GM15510 (cell line): ENCODE measurements at regions not wholly inside any gene's neighbourhood (a gene's known extent, or its start where the extent isn't known, plus 50 kb on each side); places are given as distances from the start of the nearest gene placed in this dataset.

Experiments used
- POLR2A ChIP-seq: IDR thresholded peaks from 3 replicates; pipeline ENCODE4 v1.6.1; 2011; ENCODE audit warnings: borderline replicate concordance; ENCODE audit not compliant: insufficient read length; ENCODE audit errors: extremely low read depth

DNA sequence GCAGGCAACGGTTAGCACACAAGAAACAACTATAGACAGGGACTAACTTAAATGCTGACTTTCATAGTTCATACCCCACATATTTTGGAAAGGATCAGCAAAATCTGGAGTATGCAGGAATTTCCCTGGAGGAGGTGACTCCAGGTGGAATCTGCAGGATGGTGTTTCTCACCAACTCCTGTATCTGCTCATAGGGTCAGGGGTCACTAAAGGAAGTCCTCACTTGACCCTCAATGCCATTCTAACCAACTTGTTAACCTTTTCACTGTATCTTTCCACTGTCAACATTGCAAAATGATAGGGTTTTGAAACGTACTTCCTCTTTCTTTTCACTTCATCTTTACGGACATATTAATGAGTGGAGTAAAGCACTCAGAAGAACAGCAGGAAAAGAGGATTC, 207.0 kb upstream of the CXCR4 start:
- TF ChIP-seq POLR2A: no peak

DNA sequence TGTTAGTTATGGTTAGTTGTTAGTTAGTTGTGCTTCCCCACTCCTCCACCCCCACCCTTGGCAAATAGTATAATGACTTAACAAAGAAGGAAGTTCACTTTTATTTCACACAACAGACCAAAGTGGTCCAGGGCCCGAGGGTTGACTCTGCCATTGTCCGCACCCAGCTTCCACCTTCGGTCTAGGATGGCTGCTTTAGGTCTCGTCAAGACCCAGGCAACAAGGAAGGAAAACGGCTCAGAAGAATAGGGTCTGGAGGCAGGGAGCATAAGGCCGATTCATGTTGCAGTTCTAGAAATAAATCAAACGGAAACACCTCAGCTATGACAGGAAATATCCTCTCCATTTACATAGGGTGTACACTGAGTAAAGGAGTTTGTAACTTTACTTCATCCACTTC, 206.0 kb upstream of the CXCR4 start:
- no peak for TF ChIP-seq POLR2A

DNA sequence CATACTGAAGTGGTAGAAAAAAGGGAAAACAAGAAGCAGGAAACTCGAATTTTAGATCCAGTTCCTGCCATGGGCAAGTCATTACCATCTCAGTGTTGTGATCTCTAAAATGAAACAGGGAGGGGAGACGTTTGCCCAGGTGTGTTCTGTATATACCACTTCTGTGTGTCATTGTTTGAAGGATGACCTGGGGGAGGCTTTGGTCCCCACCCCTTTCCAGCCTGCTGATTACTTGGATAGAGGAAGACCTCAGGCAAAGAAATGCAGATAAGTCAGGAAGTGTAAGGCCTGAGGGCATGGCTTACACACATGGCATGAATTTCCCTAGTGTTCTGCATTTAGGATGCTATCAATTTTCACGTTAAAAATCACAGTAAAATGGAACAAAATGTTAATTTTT, 205.2 kb upstream of the CXCR4 start:
- no peak for TF ChIP-seq POLR2A

DNA sequence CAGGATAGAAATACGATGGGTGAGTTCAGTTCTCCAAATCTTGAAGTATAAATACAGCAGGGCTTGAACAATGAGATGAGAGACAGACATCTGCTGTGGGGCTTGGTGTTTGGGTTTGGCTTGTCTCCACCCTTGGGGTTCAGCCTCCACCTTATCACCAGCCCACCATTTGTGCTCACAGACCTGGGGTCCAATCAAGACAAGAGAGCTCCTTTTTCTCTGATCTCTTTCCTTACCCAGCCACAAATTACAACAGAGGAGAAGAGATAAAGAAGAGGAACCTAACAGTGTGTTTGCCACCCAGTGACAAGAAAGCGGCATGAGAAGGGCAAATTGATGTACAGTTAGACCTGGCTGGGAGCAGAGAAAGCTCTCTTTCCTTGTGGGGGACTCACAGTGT, 204.5 kb upstream of the CXCR4 start:
- TF ChIP-seq POLR2A: no peak

DNA sequence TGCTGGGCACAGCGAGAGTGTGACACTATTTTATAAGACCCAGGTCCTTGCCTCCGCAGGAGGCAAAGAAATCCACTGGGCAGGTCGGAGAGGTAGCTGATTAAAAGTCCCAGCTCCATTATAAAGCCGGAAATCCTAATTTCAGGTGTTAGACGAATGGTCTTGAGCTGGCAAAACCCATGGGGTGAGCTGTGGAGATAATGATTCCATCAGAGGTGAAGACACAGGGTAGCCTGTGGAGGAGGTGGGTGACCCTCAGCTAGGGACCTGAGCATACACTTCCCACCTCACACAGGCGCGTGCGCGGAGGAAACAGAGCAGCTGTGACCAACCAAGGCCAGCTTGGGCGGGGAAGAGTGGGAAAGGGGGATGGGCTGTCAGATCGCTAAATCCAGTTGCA, 201.7 kb upstream of the CXCR4 start:
- TF ChIP-seq POLR2A: no peak

DNA sequence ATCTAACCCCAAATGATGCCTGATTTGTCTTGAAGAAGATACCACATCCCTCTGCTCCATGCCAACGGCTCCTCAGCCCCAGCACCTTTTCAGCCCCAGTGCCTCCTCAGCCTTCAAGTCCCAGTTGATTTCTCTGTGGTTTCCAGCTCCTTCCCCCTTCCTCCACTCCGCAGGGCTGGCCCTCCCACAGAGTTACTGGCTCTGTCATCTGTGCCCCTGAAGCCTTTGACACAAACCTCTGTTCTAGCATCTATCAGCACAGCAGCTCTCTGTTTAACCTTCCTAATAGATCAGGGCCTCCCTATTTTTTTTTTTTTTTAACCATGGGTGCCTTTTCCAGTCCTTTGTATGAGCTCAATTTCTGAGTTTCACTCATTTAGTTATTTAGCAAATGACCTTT, 201.3 kb upstream of the CXCR4 start:
- TF ChIP-seq POLR2A: no peak

DNA sequence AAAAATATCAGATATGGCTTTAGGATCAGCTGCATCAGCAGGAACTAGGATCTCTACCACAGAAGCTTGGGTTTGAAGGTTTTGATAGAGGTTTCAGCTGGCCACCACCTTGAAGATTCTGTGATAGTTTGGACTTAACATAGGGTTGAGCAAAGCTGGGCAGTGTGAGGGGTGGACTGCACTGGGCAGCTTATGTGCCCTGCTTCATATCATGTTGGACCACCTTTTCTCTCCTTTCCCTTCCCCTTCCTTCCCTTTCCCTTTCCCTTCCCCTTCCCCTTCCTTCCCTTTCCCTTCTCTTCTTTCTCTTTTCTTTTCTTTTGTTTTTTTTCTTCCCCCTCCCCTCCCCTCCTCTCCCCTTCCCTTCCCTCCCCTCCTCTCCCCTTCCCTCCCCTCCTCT, 196.3 kb upstream of the CXCR4 start:
- no peak for TF ChIP-seq POLR2A

DNA sequence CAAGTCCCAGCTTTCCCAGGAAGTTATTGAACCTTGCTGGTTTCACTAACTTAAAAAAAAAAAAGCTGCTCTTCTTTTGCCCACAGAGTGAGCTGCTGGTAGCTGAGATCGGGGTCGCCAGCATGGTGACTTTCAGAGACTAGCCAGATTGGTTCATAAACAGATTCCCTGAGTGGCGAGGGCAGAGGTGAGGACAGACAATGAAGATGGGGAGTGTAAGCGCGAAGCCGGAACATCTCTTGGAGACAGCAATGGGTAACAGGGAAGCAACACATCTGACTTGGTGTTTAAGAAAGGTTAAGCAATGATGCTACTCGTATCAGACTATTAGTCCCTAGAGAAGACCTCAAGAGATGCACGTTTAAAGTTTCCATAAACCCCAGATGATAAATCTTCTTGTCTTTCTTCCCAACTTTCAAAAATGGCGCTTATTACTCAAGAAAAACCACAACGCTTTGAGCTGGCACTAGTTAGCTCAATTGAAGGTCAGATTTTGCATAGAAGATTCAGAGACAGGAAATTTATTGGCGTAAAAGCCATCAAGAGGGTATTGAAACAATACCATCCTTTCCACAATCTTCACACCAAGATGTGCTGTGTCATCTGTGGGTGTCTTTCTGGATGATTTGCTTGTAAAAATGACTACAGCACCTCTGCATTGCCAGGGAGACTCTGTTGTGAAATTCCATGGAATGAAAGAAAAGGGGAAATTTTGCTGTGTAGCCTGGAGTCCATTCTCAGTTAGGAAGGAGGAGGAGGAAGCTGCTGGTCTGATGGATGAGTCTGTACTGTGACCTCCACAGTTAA, 193.1 kb upstream of the CXCR4 start:
- no peak for TF ChIP-seq POLR2A

DNA sequence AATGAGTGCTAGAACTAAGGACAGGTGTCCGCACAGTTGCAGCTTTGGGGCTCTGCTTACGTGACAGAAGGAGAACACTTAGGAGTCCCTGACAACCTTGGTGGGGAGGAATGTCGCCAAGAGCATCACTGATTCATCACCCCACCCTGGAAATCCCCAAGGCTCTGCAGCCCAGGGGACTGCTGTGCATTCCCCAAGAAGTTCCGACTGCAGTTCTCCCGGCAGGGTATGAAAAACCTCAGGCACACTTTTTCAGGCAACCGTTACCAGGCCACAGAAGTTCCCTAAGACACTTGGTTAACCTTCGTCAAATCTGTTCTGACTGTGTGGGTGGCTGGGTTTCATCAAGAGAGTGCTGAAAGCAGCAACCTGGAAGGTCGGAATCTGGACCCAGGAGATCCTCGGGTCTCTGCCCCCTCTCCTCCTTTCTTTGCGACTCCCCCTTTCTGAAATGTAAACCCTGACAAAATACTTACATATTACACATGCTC, 192.1 kb upstream of the CXCR4 start:
- TF ChIP-seq POLR2A: no peak

DNA sequence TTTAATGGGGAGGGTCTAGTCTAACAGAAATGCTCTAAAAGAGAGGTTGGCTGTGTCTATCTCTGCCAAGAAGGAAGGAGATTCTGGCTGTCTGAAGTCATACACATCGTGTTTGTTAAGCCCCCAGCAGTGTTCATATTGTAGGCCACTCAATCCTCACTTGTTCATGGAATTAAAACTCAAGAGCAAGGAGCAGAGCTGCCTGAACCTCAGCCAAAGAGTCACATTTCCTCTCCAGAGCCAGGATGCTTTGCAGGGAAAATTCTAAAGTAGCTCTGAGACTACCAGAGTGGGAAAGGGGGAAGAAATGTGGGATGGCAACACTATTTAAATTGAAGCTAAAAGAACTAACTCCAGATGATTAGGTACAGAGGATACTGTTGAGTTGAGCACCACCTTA, 190.7 kb upstream of the CXCR4 start:
- no peak for TF ChIP-seq POLR2A

DNA sequence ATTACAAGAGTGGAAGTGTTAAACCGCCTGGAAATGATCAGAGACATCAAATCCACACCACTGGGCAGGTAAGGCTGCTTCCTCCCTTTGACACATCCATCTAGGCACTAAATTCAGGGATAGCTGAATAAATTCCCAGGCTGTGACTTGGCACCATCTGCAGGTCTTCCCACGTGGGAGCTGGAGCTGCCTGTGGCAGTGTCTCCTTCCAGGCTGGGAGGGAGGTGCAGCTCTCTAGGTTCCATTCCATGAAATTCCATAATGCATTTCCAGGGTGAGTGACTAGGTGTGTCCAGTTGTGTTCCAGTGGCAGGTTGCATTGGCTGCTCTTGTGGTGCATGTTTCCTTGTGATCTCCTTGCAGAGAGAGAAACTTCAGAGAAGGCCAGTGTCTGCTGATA, 188.9 kb upstream of the CXCR4 start:
- no peak for TF ChIP-seq POLR2A

DNA sequence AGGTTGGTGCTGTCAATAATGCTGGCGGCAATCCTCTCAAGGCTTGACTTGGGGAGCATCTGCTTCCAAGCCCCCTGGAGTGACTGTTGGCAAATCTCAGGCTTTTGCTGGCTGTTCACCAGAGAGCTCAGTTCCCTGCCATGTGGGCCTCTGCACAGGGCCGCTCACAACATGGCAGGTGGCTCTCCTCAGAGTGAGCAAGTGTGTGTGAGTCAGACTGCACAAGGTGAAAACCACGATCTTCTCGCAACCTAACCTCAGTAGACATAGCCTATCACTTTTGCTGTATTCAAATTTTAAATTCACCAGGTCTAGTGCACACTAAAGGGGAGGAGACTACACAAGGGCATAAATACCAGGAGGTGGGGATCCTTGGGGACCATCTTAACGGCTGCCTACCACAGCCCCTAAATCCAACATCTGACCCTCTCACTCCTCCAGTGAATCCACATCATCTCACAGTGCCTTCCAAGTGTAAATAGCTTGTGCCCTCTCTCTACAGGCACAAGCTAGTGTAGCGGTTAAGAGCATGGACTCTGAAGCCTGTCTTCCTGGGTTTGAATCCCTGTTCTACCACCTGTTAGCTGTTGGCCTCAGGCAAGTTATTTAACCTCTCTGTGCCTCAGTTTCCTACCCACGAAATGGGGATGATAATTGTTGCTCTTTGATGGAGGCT, 187.7 kb upstream of the CXCR4 start:
- TF ChIP-seq POLR2A: no peak

DNA sequence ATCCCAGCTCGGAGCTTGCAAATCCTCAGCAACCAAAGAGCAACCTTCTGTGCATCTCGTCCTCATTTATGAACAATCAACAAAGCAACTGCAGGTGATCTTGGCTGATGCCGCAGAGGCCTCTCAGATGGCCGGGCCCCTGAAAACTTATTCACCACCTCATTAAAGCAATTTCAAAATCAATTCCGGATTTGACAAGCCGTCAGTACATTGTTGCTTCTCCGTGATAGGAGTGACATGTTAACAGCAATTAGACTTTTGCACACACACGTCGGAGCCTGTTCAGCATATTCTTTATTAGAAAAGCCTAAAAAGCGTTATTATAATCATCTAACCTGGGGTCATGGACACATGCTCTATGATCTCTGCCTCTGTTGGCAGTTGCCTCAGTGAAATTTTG, 183.1 kb upstream of the CXCR4 start:
- TF ChIP-seq POLR2A: no peak

DNA sequence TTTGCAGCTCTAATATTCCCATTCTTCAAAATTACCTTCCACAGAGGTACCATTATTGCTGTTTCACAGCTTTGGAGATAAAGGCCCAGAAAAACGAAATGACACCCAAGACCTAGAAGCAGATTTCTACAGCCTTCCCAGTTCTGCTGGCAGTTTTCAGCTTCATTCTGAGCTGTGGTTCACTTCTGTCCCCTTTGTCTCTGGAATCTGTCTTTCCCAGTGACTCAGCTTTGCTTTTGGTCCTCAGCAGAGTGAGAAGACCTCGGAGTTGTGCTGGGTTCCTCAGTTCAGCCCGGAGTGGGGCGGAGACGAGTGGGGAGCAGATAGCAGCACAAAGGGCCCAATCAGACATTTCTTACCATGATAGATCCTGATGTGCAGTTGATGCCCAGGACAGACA, 180.7 kb upstream of the CXCR4 start:
- no peak for TF ChIP-seq POLR2A

DNA sequence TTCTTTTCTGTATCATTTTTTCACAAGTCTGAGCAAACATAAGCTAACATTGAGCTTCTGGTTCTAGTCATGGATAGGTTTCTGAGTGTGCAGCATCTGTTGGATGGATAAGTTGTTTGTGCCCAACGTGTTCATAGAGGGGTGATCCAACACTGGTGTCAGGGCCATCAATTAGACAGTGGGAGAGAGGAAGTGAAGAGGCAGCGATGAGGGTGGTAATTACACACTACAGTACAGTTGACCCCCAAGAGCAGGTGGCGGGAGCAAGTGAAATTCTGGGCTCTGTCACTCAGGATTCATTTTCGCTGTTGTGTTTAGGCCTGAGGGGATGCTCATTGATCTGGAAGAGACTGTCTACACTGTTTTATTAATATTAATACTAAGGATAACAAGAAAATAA, 180.0 kb upstream of the CXCR4 start:
- no peak for TF ChIP-seq POLR2A

DNA sequence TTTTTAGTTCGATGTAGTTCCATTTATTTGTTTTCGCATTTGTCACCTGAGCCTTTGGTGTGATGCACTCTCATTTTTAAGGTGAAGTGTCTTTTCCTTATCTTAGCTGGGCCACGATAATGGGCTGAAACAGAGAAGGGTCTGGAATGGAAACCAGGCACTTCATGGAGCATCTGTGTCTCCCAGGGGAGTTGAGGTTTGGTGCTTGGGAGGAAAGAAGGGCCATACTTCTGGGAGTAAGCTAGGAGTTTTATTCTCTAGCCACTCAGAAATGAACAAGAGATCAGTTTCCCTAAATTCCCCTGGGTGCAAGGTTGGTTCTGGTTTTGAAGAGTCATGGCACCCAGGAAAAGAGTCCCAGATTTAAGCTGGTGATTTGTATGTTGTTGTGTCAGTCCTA, 179.4 kb upstream of the CXCR4 start:
- no peak for TF ChIP-seq POLR2A

DNA sequence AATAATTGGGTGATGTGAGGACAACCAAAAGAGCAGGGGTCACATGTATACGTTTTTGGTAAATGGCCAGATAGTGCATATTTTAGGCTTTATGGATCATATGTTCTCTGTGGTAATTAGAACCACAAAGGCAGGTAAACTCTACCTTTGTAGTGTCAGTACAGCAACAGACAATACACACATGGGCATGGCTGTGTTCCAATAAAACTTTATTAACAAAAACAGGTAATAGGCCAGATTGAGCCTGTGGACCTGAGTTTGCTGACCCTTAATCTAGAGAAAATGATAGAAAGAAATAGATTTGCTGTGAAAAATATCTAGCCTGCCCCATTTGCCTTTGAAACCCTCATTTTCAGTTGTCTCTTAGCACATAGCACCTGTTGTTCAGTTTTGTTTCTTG, 177.2 kb upstream of the CXCR4 start:
- TF ChIP-seq POLR2A: no peak

DNA sequence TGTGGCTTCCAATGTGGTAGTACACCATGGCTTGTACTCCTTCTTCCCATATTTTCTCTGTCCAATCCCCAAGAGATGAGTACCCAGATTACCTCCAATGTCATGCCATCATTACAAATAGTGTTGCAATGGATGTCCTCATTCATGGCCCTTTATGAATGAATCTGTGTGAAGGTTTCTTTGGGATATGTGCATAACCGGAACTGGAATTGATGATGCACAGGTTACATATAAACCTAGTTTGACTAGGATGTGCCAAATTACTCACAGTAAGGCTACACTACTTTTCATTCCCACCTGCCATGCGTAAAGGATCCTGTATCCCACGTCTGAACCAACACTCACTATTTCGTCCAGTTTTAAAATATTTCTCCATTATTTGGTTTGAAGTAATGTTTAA, 173.9 kb upstream of the CXCR4 start:
- TF ChIP-seq POLR2A: no peak
